Activated B cell treated with CpG ODN at 0.5 μM for 24 hours (primary cell): ENCODE measurements at regions not wholly inside any gene's neighbourhood (a gene's known extent, or its start where the extent isn't known, plus 50 kb on each side); places are given as distances from the start of the nearest gene placed in this dataset.

ENCODE experiments used
- ATAC-seq: fragments of 200-7000 bp; cut with Tn5 transposase; one replicate; pipeline ENCODE4 v1.10.0; 2021; ENCODE audit warnings: low read depth, mild to moderate bottlenecking, moderate library complexity
- CTCF ChIA-PET: fragments of 350-600 bp; sonication (Branson Sonifier 250); formaldehyde crosslinking; loops from one replicate; lab custom pipeline; 2021; ENCODE audit warnings: antibody characterized with exemption; lab: Charles Lee
- POLR2A ChIA-PET: fragments of 350-600 bp; sonication (Branson Sonifier 250); formaldehyde crosslinking; loops from one replicate; lab custom pipeline; 2021; ENCODE audit warnings: antibody characterized with exemption; lab: Charles Lee
- DNase-seq: peaks from one replicate; pipeline ENCODE4 v3.0.0; 2022
- H3K27ac Mint-ChIP-seq: one replicate; pipeline ENCODE4 v1.8.0; 2020; ENCODE audit warnings: mixed read lengths
- H3K27me3 Mint-ChIP-seq: one replicate; pipeline ENCODE4 v1.8.0; 2021; ENCODE audit warnings: mixed read lengths
- H3K36me3 Mint-ChIP-seq: one replicate; pipeline ENCODE4 v1.8.0; 2021; ENCODE audit warnings: low read depth, mixed read lengths
- H3K4me1 Mint-ChIP-seq: one replicate; pipeline ENCODE4 v1.8.0; 2021; ENCODE audit warnings: mixed read lengths
- H3K4me3 Mint-ChIP-seq: one replicate; pipeline ENCODE4 v1.8.0; 2020; ENCODE audit warnings: mild to moderate bottlenecking, mixed read lengths
- H3K9me3 Mint-ChIP-seq: one replicate; pipeline ENCODE4 v1.8.0; 2020; ENCODE audit warnings: mixed read lengths
- CTCF ChIP-seq: fragments of 200-600 bp; IDR thresholded peaks from one replicate; pipeline ENCODE4 v1.8.0; 2022; ENCODE audit warnings: antibody characterized with exemption, mild to moderate bottlenecking
- intact Hi-C: fragments of 100-400 bp; cut with micrococcal nuclease; formaldehyde crosslinking; loops from one replicate; pipeline ENCODE4 v1.15.1; 2024

DNA sequence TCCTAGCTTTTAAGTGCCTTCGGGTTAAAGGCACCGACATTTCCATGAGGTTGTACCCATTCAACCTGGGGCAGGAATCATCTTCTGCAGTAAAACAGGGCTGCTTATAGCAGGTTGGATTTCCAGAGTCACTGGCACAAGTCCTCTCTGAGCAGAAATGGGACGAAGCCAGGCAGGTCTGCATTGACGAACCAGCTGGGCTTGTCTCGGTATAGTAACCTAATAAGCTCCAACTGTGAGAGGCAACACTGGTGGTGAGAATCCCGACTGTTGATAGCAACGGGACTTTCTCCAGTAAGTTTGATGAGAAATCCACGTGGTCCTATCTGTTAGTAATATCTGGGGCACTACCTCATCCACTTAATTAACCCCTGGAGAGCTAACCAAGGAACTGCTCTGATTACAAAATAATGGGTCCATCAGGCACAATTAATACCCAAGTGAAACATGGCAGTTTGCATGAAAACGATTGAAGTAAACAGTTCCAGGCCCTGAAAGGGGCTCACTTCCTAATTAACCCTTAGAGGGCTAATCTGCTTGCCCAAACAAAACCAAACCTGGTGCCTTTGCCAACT, 491.0 kb upstream of the C9orf72 start:
- H3K27ac Mint-ChIP-seq = no peak overlapping the region
- no peak for DNase-seq
- H3K4me1 Mint-ChIP-seq = no peaks in the 10 kb centered on the region
- H3K27me3 Mint-ChIP-seq = no peaks in the 10 kb centered on the region
- no peak for TF ChIP-seq CTCF
- CTCF ChIA-PET = no interaction called here
- no peaks in the 10 kb centered on the region for H3K36me3 Mint-ChIP-seq
- H3K9me3 Mint-ChIP-seq = no peaks in the 10 kb centered on the region
- no peak overlapping the region for H3K4me3 Mint-ChIP-seq
- no peak for ATAC-seq
- intact Hi-C loops = no loop called here
- POLR2A ChIA-PET = no interaction called here

GRCh38 chr9:28073270-28073669, 500.0 kb upstream of the C9orf72 start:
- Mint-ChIP-seq H3K27me3 (no peaks in the 10 kb centered on the region), H3K4me3 (no peak overlapping the region), H3K27ac (no peak overlapping the region), H3K9me3 (no peaks in the 10 kb centered on the region), H3K36me3 (no peaks in the 10 kb centered on the region), H3K4me1 (no peaks in the 10 kb centered on the region)
- no peak for ATAC-seq
- CTCF ChIA-PET = no interaction called here
- POLR2A ChIA-PET = no interaction called here
- intact Hi-C loops = no loop called here
- no peak for DNase-seq
- TF ChIP-seq CTCF = no peak

DNA sequence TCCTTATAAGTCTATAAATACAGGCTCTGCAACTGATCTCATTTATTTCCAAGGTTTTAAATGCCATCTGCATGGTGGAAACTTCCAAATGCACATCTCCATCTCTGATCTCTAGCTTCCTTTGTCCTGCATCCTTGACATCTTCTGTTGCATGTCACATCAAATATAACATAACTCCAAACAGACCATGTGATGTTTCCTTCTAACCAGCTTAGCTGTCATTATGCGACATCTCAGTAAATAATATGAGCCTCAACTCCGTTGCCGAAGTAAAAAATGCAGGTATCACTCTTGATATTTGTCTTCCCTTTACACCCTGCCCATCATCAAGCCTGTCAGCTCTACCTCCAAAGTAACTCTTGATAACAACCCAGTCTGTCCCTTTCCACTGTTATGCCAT, 506.4 kb upstream of the C9orf72 start:
- H3K4me3 Mint-ChIP-seq = no peak overlapping the region
- CTCF ChIA-PET = no interaction called here
- POLR2A ChIA-PET = no interaction called here
- no peaks in the 10 kb centered on the region for H3K4me1 Mint-ChIP-seq
- no peak for TF ChIP-seq CTCF
- H3K27ac Mint-ChIP-seq = no peak overlapping the region
- no peaks in the 10 kb centered on the region for H3K27me3 Mint-ChIP-seq
- intact Hi-C loops = no loop called here
- H3K9me3 Mint-ChIP-seq = no peaks in the 10 kb centered on the region
- DNase-seq = no peak
- no peaks in the 10 kb centered on the region for H3K36me3 Mint-ChIP-seq
- no peak for ATAC-seq

GRCh38 chr9:28082671-28083070, 509.4 kb upstream of the C9orf72 start:
- CTCF ChIA-PET = no interaction called here
- no peaks in the 10 kb centered on the region for H3K4me1 Mint-ChIP-seq
- ATAC-seq (no peak), DNase-seq (no peak)
- no peaks in the 10 kb centered on the region for H3K9me3 Mint-ChIP-seq
- intact Hi-C loops = no loop called here
- H3K36me3 Mint-ChIP-seq = no peaks in the 10 kb centered on the region
- H3K27ac Mint-ChIP-seq = no peak overlapping the region
- POLR2A ChIA-PET = no interaction called here
- TF ChIP-seq CTCF = no peak
- H3K4me3 Mint-ChIP-seq = no peak overlapping the region
- H3K27me3 Mint-ChIP-seq = no peaks in the 10 kb centered on the region

DNA sequence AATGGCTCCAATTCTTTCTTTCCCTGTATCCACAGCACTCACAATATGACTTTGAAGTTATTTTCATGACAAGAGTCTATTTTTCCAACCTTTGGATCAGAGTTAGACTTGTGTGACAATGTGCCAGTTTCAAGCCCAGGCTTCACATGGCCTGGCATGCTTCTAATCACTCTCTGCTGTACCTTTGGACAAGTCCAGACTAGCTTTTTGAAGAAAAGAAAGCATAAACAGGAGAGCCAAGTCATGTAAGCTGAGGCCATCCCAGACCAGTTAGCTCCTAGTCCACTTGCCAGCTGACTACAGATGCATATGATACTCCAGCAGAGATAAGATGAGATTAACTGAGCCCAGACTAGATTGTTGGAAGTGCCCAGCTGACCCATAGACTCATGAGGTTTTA, 513.6 kb upstream of the C9orf72 start:
- Mint-ChIP-seq H3K9me3 (no peaks in the 10 kb centered on the region), H3K27ac (no peak overlapping the region), H3K4me3 (no peak overlapping the region), H3K36me3 (no peaks in the 10 kb centered on the region), H3K27me3 (no peaks in the 10 kb centered on the region), H3K4me1 (no peaks in the 10 kb centered on the region)
- no peak for ATAC-seq
- CTCF ChIA-PET = no interaction called here
- no peak for TF ChIP-seq CTCF
- POLR2A ChIA-PET = no interaction called here
- intact Hi-C loops = no loop called here
- no peak for DNase-seq
